ENCODE measurements at regions not wholly inside any gene's neighbourhood (a gene's known extent, or its start where the extent isn't known, plus 50 kb on each side); places are given as distances from the start of the nearest gene placed in this dataset.

- H3K79me2 ChIP-seq (ENCODE audit: control insufficient read depth, insufficient read depth, low read length) = no peaks in the 10 kb centered on the region
- H3K27ac ChIP-seq (ENCODE audit: insufficient read depth, low read depth, low read length) = no peak overlapping the region
- intact Hi-C loops (cut with micrococcal nuclease) (no loop called here), dilution Hi-C loops (cut with MboI; ENCODE audit: extremely low pct_ligation_motif_present, low sequenced_read_pairs) (no loop called here)
- no TSS peak for BruUV-seq (replicated peaks)
- no peak overlapping the region for H3K9ac ChIP-seq (replicated peaks; ENCODE audit: extremely low read depth, insufficient read depth, low read length)
- H3K9me1 ChIP-seq (replicated peaks; ENCODE audit: control insufficient read depth, extremely low read depth, insufficient read depth, low read length) = no peaks in the 10 kb centered on the region
- no peak for DNase-seq (ENCODE audit: low read depth, low spot score)
- no peak overlapping the region for H2AFZ ChIP-seq (ENCODE audit: low read depth, low read length)
- H3K4me3 ChIP-seq (replicated peaks in 1 of 3; ENCODE audit: insufficient read depth in 1 of 3, low read depth in 1 of 3, low read length in 3 of 3) = no peak overlapping the region
- no peak for TF ChIP-seq EZH2 (IDR thresholded peaks at IDR 0.05; ENCODE audit: borderline replicate concordance, low read depth, low read length, severe bottlenecking)
- no peak for TF ChIP-seq JUN (IDR thresholded peaks at IDR 0.05; ENCODE audit: borderline replicate concordance, insufficient read depth, insufficient read length, low read depth)
- no peak for TF ChIP-seq POLR2AphosphoS5 (IDR thresholded peaks at IDR 0.05; ENCODE audit: insufficient read depth, low read depth, low read length)
- TF ChIP-seq MAX (IDR thresholded peaks at IDR 0.05; ENCODE audit: insufficient read depth, insufficient read length) = no peak
- TF ChIP-seq POLR2A (IDR thresholded peaks at IDR 0.05; ENCODE audit: low read depth, low read length) = no peak
- TF ChIP-seq CTCF (IDR thresholded peaks at IDR 0.05; ENCODE audit: extremely low read depth in 1 of 2, insufficient read depth in 1 of 2, low read depth in 1 of 2, low read length in 2 of 2) = no peak
- no peak for TF ChIP-seq GATA2 (IDR thresholded peaks at IDR 0.05; ENCODE audit: insufficient read depth, insufficient read length, low read depth, low read length)
- no peak for TF ChIP-seq MYC (IDR thresholded peaks at IDR 0.05; ENCODE audit: low read depth, low read length)
- TF ChIP-seq FOS (IDR thresholded peaks at IDR 0.05; ENCODE audit: borderline replicate concordance, insufficient read depth, low read length) = no peak
- H3K4me2 ChIP-seq (ENCODE audit: insufficient read depth, low read length) = no peak overlapping the region
- H3K9me3 ChIP-seq (replicated peaks; ENCODE audit: control insufficient read depth, insufficient read depth, low read length) = no peaks in the 10 kb centered on the region
- H3K36me3 ChIP-seq (ENCODE audit: control insufficient read depth in 2 of 2, extremely low read depth in 1 of 2, insufficient read depth in 2 of 2, low read length in 2 of 2) = no peaks in the 10 kb centered on the region
- H4K20me1 ChIP-seq (replicated peaks; ENCODE audit: control insufficient read depth, extremely low read depth, insufficient read depth, low read length) = no peaks in the 10 kb centered on the region
- H3K4me1 ChIP-seq (ENCODE audit: control insufficient read depth, extremely low read depth, insufficient read depth, low read length) = no peaks in the 10 kb centered on the region
- ChIA-PET CTCF (no interaction called here), POLR2A (no interaction called here)
- FAIRE-seq = no peak
- no peaks in the 10 kb centered on the region for H3K27me3 ChIP-seq (ENCODE audit: control insufficient read depth in 2 of 2, insufficient read depth in 2 of 2, low read length in 2 of 2)
Measured at GRCh38 chr10:6995341-6995740, 415.3 kb upstream of the PRKCQ start.
